Hematopoietic multipotent progenitor cell treated with erythropoietin and hydrocortisone succinate and interleukin-3 and kit ligand, for 8 days (in vitro differentiated cells): ENCODE measurements at regions not wholly inside any gene's neighbourhood (a gene's known extent, or its start where the extent isn't known, plus 50 kb on each side); places are given as distances from the start of the nearest gene placed in this dataset.

Experiments used
- DNase-seq: peaks from one replicate; pipeline ENCODE4 v3.0.0-alpha.2; 2015

DNA sequence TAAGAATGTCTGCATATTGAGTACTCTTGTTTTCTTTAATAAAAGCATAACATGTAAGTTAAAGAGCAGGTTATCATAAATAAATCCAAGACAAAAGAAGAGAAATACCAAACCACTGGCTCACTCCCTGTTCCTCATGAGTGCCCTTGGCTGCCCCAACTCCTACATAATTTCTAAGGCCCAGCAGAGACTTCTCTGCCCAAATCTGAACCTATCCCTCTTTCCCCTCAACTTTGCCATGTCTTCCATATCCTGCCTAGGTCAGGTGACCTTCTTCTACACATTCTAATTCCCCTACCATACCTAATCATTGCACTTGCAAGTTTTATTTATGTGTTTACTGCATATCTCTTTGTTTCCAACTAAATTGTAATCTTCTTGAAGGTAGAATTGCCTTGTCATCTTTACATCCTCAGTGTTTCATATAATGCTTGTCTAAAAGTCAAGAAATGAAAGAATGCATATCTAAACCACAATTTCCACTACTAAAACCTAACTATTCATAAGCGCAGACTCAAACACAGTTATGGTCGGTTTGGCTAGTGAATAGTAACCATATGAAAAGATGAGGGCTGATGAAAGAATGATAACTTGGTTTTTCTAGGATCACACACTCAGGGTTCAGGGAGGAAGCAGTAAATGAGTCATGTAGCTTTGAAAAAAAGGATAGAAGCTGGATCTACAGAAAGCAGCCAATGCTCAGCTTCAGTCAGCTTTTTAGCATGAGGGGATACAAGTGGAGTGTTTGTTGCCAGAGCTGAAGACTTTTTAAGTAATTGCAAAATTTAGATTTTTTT, 53.3 kb upstream of the EYA4 start:
- no peak for DNase-seq

DNA sequence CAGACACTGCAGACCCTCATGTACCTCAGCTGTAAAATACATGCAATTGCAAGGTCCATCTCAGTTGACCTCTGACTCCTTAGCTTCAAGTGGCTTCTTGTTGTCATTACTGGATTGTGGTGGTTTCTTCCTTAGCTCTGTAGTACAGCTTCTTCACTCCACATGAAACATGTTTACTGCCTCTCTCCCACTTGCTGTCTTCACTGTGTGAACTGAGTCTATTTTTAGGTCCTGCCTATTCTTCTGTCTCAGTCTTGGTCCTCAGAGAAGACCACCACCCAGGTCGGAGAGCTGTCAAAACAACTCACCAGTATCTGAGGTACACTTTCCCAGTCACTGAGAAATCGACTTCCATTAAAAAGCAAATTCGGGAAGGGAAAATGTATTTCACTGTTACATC, 50.2 kb upstream of the EYA4 start:
- no peak for DNase-seq

DNA sequence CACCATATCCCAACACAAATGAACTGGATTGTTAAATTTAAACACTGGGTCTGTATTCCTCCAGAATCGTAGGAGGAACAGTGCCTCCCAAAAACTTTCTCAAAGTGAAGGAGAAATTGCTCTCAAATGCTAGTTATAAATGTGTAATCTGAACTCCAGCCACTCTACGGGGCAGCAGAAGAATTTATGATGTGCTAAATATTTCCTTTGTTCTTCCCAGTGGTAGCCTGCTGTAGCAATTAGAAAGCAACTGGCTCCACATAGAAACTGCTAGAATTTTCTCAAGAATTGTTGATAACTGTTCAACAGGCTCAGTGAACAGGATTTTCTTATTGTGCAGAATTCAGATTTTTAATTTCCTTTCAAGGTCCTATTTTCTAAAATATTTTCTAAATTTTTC, 49.8 kb upstream of the EYA4 start:
- no peak for DNase-seq
